ENCODE measurements at regions not wholly inside any gene's neighbourhood (a gene's known extent, or its start where the extent isn't known, plus 50 kb on each side); places are given as distances from the start of the nearest gene placed in this dataset.
"Not testable (repeated sequence)": the region's sequence is repeated elsewhere in the genome, so short reads cannot be mapped to it uniquely, and the experiment has no call there.

DNA sequence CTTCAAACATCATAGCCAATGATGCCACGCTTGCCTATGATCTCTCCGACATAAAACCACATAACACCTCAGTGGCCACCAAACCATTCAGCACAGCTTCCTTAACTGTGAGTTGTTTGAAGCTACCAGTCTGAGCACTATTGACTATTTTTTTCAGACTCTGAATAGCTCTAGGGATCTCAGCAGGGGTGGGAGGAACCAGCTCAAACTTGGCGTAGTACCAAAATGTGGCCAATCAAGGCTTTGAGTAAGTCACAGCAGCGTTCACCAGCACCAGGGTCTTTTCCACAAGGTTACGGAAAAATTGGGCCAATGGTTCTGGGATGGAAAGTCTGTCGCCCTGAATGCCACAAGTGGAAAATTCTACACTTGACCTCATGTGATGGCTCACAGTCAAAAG is 70.6 kb downstream of the SMPDL3A start:
- no peak for DNase-seq

DNA sequence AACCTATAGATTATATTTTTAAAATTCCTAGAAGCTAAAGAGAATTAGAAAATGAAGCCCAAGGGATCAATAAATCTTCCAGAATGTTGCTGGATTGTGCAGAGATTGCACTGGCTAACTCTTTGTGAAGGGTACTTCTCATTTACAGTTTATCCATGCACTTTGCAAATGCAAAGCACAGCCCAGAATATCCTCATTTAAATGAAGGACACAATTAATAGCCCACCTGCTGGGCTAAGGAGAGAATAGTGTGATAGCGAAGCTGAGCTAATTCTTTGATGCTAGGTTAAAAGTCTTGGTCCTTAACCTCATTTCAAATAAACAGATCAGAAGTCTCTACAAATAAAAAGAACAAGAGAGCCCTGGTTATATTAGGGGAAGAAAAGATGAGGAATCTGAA is 72.5 kb downstream of the SMPDL3A start:
- no peak for DNase-seq

DNA sequence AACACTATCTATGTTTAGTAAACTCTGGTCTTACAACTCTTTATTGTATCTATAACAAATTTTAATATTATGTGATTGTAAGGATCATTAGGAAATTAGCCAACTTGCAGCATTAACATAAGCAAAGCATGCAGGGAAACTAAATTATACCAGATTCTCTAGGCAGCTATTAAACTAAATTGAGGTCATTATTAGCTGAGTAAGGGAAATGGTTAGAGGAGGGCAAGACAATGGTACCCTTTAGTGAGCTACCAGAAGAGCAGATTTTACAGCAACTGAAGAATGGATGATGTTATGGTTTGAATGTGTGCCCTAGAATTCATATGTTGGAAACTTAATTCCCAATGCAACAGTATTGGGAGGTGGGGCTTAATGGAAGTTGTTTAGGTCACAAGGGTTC is 79.1 kb downstream of the SMPDL3A start:
- no peak for DNase-seq

DNA sequence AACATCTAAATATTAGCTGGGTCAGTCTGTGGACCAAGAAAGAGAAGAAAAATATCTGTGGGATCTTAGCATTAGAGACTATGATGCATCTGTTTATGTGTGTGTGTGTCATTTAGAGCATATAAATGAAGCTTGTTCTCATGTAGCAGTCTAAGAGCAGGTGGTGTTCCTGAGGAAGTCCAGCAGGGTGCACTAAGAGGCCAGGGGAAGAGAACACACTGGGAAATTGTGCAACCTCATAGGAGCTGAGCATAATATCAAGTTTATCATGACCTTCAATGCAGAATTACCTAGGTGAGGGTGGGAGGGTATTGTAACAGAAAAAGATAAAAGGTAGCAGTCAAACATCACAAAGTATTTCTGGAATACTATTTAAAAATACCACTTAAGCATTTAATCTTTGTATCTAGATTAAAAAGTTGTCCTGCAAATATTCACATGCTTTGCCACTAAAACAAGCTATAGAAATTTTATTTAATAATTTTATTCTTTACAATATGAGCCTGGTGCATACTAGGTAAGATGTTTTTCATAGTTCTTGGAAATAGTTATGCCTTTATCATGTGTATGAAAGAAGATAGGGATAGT is 80.5 kb downstream of the SMPDL3A start:
- peak; percentile 11 for DNase-seq

DNA sequence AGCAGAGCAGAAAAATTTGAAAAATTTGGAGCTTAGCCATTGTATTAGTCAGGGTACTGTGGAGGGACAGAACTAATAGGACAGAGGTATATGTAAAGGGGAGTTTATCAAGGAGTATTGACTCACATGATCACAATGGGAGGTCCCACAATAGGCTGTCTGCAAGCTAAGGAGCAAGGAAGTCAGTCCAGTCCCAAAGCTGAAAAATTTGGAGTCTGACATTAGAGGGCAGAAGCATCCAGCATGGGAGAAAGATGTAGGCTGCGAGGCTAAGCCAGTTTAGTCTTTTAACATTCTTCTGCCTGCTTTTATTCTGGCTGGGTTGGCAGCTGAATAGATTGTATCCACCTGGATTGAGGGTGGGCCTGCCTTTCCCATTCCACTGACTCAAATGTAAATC is 82.0 kb downstream of the SMPDL3A start:
- no peak for DNase-seq

DNA sequence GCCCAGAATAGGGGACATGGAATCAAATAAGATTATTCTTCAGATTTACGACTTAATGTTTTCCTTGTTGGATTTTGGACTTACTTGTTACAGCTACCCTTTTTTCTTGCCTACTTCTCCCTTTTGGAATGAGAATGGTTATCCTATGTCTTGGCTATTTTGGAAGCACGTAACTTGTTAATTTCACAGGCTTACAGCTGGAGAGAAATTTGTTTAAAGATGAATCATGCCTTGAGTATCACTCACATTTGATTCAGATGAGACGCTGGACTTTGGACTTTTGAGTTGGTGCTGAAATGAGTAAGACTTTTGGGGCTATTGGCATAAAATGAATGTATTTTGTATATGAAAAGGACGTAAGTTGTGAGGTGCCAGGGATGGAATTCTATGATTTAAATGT is 83.3 kb downstream of the SMPDL3A start:
- no peak for DNase-seq

DNA sequence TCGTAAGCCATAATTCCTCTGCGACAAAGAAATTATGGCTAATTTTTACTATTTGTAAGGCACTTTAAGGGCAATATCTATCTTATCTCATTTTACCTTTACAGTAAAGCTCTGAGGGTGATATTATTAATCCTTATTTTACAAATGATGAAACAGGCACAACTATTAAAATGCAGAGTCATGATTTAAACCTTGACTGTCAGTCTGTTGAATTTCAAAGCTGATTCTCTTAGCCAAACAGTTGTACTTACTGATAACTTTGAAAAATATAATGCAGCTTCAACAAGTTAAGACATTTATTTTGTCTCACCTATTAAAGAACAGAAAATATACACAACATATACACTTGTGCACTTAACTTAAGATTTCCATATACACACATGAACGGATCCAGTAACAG is 88.2 kb downstream of the SMPDL3A start:
- no peak for DNase-seq

DNA sequence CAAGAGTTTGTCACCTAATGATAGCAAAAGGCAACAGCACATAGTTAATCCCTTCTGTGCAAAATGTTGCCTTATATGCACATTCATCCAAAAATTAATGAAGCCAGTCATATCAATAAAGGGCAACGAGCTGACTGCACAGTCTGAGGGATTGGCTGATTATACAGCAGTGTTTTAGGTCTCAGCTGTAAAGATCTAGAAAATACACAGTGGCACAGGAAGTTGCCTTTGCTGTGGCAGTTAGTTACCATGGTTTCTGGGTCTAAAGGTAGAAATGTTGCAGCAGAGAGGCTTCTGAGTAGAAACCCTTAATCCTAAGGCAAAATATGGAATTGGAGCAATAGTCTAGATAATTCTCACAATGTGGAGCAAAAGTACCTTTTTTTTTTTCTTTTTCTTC is 89.7 kb downstream of the SMPDL3A start:
- DNase-seq, result no peak

DNA sequence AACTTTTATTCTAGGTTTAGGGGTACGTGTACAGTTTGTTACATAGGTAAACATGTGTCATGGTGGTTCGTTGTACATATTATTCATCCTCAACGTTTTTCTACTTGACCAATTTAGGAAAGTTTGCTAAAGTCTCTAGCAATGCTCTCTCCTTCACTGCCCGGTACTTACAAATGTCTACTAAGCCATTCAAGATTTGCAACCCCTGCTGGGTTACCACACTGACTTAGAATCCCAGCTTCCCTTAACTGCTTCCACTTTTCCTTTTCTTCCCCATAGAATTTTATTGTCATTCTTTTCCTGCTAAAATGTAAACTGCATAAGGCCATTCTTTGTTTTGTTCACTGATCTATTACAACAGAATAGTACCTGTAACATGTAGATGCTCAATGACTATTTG is 97.4 kb downstream of the SMPDL3A start:
- no peak for DNase-seq

DNA sequence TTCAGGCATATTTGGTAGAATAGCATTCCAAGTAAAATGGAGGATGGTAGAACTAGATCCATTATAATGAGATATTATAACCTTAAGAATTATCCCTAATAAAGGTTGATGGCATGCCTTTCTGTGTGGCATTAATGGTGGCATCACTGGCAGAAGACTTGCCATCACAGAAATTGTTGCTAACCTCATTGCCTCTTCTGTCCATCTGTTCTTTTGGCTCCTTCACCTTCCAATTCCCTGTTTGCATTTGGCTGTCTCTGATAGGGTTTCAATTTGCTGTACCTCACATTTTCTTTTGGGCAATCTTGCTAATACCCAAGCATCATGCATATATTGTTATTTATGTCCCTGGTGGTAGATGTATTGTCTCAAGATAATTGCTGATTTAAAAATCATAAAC is 98.9 kb downstream of the SMPDL3A start:
- DNase-seq, result no peak

DNA sequence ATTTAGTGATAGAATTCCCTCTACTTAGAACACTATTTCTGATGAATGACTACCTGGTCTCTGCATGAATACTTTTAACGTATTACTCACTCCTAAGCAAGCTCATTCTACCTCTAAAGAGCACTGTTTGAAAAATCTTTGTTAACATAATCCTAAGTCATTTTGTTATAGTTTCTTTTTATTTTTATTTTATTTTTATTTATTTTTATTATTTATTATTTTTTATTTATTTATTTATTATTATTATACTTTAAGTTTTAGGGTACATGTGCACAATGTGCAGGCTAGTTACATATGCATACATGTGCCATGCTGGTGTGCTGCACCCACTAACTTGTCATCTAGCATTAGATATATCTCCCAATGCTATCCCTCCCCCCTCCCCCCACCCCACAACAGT is 99.6 kb downstream of the SMPDL3A start:
- not testable (repeated sequence) for DNase-seq

DNA sequence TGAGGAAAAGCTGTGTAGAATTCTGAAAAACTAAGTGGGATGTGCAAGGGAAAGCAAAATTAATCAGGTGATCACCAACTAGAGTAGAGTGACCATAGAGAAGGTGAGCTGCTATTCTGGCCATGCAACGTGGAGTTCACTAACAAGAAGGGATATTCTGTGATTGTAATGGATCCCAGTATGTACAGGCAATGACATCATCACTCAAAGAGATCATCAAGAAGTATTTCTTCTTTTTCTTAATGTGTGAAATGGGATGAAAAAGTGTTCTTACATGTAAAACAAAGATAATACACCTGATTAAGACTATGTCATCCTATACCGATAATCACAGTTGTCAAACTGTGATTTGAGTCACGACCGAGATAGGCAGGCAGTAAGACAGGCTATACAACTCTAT is 101.2 kb downstream of the SMPDL3A start:
- DNase-seq, result no peak

DNA sequence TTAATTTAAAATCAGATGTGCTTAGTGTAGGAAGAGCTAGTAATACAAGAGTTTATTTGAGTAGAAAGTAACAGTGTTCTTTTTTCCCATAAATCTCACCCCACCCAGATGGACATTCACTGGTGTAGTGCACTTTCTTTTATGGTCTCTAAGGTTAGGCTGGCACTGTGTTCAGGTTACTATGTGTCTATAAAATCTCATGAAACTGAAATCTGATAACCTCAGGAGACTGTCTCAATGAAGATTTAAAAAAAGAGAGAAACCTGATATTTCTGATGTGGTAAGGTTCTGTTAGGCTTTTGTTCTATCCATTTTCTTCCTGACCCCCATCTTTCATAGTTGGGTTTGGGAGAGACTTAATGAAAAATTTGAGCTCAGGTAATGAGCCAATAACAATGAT is 101.2 kb upstream of the CLVS2 start:
- no peak for DNase-seq

DNA sequence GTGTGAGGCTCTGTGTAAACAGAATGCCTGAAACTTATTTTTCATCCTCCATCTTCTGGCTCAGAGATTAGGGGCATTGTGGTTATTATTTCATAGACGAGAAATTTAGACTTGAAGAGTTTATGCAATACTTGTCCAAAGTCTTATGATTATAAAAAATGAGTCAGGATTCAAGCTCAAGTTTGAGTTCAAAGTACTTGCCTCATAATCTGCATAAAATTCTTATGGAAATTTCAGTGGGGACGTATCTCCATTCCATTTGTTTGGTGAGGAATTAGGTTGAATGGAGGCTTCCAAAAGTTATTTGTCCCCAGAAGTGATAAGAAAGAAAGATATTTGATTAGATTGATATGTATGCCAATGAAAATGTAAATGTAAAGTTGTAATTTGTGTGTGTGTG is 93.7 kb upstream of the CLVS2 start:
- DNase-seq, result peak; percentile 1

DNA sequence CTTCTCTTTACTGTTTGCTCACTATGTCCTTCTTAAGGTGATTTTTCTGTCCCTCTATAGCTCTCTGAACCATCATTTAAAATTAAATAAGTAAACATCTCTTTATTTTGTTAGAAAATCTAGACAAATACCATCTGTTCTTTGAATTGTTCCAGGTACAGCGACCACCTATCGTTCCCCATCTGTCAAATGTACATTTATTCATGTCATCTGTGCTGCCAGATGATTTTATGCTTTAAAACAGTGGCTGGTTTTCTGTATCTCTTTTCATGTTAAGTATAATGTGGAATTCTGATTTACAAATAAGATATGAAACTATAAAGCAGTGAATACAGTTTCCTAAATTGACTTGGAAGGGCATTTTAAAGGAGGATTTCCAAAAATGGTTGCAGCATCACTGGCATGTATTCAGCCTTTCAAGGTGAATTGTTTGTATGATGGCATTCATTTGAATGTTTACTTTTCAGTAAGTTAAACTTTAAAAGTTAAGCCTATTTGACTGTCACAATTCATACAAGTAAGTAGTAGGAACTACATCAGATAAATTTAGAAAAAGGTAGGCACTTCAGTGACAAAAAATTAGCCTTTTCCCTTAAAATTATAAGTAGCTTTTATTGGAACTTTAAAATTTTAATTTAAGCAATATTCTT is 92.6 kb upstream of the CLVS2 start:
- DNase-seq, result no peak

DNA sequence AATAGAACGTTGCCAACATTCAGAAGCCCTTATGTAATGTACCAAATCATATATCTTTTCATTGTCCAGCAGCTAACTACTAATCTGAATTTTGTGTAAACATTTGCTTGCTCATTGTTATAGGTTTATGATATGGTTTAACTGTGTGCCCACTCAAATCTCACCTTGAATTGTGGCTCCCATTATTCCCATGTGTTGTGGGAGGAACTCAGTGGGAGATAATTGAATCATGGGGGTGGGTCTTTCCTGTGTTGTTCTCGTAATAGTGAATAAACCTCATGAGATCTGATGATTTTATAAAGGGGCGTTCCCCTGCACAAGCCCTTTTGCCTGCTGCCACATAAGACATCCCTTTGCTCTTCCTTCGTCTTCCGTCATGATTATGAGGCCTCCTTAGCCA is 91.9 kb upstream of the CLVS2 start:
- no peak for DNase-seq

DNA sequence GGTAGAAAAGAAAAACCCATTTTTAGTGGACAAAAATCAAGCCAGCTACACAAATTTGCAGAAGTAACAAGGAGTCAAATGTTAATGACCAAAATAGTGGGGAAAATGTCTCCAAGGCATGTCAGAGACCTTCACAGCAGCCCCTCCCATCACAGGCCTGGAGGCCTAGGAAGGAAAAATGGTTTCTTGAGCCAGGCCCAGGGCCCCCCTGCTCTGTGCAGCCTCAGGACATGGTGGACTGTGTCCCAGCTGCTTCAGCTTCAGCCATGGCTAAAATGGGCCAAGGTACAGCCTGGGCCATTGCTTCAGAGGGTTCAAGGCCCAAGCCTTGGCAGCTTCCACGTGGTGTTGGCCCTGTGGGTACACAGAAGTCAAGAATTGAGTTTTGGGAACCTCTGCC is 82.5 kb upstream of the CLVS2 start:
- no peak for DNase-seq

DNA sequence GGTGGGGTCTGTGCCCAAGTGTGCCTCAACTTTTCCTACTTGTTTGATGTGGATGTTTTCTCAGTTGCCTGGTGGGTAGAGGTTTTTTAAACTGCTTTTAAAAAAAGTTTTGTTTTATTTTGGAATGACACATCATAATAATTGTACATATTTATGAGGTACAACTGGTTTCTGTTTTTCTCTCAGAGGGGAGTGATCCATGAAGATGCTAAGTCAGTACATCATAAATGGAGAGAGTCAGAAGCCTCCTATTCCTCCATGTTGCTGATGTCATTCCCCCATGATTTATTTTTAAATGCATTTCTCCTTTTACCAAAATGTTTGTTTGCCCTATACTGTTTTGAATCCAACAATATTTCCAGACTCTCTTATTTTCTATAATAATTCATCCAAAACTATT is 77.3 kb upstream of the CLVS2 start:
- DNase-seq, result no peak

DNA sequence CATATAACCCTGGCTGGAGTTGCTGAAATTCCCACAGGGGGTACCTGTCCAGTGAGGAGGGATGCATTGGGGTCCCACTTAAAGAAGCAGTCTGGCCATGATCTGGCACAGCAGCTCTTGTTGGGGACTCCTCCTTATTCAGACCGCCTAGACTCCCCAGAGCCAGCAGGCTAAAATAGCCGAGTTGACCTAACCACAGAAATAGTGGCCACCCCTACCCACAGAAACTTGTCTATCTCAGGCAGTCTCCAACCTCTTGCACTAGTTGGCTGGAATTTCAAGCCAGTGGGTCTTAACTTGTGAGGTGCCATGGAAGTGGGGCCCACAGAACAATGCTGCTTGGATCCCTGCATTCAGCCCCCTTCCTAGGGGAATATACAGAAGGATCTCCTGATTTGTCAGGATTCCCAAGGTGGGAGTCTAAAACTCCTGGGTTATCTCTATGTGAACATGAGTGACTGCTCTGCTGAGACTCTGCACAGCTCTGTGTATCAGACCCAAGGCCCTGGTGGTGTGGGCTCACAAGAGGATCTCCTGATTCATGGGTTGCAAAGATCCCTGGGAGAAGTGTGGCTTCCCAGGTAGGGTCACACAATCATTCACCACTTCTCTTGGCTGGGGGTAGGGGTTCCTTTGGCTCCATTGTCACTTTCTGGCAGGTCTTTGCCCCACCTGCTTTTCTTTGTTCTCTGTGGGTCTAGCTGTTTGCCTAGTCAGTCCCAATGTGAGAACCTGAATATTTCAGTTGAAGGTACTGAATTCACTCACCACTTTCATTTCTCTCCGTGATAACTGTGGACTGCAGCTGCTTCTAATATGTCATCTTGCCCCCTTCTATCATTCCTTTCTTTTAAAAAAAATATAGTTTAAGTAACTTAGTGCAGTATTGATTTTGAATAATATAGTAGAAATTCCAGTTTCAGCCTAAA is 65.5 kb upstream of the CLVS2 start:
- no peak for DNase-seq

DNA sequence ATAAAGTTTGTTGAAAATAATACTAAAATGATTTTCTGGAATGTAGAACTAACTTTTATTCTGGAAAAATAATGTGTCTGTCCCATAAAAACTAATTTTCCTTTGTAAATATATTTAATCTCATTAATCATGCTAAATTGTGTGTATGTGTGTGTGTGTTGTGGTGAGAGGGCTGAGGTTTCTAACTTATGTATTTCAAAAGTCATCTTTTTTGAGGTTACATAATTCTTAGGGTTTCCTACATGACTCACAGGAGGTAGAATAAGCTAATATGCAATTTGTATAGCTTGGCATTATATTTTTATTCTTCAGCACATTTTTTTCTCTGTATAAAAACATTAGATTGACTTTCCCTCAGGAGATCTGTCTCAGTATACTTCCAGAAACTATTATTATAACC is 64.1 kb upstream of the CLVS2 start:
- DNase-seq, result no peak

DNA sequence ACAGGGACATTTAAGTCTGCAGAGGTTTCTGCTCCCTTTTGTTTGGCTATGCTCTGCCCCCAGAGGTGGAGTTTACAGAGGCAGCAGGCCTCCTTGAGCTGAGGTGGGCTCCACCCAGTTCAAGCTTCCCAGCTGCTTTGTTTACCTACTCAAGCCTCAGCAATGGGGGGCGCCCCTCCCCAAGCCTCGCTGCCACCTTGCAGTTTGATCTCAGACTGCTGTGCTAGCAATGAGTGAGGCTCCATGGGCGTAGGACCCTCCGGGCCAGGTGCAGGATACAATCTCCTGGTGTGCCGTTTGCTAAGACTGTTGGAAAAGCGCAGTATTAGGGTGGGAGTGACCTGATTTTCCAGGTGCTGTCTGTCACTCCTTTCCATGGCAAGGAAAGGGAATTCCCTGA is 51.1 kb upstream of the CLVS2 start:
- DNase-seq, result not testable (repeated sequence)
